Hepatocyte (in vitro differentiated cells): ENCODE measurements at regions not wholly inside any gene's neighbourhood (a gene's known extent, or its start where the extent isn't known, plus 50 kb on each side); places are given as distances from the start of the nearest gene placed in this dataset.

Source experiments
- EZH2 ChIP-seq: fragments of 200-600 bp; sonication (generic); IDR thresholded peaks from 2 replicates; pipeline ENCODE4 v1.6.1; 2016; ENCODE audit warnings: antibody characterized with exemption, mild to moderate bottlenecking, borderline replicate concordance
- EZH2phosphoT487 ChIP-seq: fragments of 200-600 bp; sonication (generic); IDR thresholded peaks from one replicate; pipeline ENCODE4 v1.6.1; 2018; ENCODE audit warnings: antibody characterized with exemption, mild to moderate bottlenecking, low read depth, moderate library complexity; ENCODE audit not compliant: unreplicated experiment, severe bottlenecking
- TF ChIP-seq, protein P1 (sequence below): fragments of 200-600 bp; sonication (generic); IDR thresholded peaks from 2 replicates; pipeline ENCODE4 v1.5.1; 2016; ENCODE audit warnings: antibody characterized with exemption, mild to moderate bottlenecking; ENCODE audit not compliant: poor library complexity

DNA sequence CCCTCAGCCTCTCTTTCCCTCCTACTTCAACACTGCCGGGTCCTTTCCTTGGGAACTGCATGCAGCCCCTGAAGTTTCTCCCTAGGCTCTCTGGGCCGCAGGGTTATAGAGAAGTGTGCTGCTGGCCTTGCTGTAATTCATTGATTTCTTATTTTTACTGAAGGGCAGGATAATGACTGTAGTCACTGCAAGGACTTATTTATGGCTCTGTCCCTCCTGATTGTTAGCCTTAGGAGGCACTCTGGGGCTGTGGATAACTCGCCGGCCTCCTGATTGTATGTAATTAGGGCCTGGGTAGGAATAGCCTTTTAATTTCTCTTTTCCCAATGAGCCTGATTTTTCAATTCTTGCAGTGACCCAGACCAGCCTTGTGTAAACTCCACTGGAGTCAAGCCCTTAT, 138.3 kb upstream of the CDH13 start:
- TF ChIP-seq, protein P1, sequence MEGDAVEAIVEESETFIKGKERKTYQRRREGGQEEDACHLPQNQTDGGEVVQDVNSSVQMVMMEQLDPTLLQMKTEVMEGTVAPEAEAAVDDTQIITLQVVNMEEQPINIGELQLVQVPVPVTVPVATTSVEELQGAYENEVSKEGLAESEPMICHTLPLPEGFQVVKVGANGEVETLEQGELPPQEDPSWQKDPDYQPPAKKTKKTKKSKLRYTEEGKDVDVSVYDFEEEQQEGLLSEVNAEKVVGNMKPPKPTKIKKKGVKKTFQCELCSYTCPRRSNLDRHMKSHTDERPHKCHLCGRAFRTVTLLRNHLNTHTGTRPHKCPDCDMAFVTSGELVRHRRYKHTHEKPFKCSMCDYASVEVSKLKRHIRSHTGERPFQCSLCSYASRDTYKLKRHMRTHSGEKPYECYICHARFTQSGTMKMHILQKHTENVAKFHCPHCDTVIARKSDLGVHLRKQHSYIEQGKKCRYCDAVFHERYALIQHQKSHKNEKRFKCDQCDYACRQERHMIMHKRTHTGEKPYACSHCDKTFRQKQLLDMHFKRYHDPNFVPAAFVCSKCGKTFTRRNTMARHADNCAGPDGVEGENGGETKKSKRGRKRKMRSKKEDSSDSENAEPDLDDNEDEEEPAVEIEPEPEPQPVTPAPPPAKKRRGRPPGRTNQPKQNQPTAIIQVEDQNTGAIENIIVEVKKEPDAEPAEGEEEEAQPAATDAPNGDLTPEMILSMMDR, result no peak
- TF ChIP-seq EZH2 (no peak), EZH2phosphoT487 (no peak)
